Muscle layer of duodenum (tissue), 2 donors: ENCODE measurements at regions not wholly inside any gene's neighbourhood (a gene's known extent, or its start where the extent isn't known, plus 50 kb on each side); places are given as distances from the start of the nearest gene placed in this dataset.

ENCODE experiments used
- H3K27ac ChIP-seq: one replicate; pipeline ENCODE4 v1.7.0; 2013; ENCODE audit warnings: mild to moderate bottlenecking, low read length
- H3K27me3 ChIP-seq: one replicate; pipeline ENCODE4 v1.7.0; 2013; ENCODE audit warnings: low read depth, mild to moderate bottlenecking, control low read depth, low read length
- H3K36me3 ChIP-seq, 2 donors: one replicate each; pipeline ENCODE4 v1.7.0; 2013; ENCODE audit warnings: low read length in 2 of 2, control low read depth in 1 of 2, mild to moderate bottlenecking in 1 of 2; ENCODE audit not compliant: insufficient read depth in 2 of 2, control insufficient read depth in 1 of 2
- H3K4me1 ChIP-seq, 2 donors: one replicate each; pipeline ENCODE4 v1.7.0; 2013; ENCODE audit warnings: low read length in 2 of 2, mild to moderate bottlenecking in 2 of 2, control low read depth in 1 of 2, moderate library complexity in 1 of 2; ENCODE audit not compliant: insufficient read depth in 2 of 2, control insufficient read depth in 1 of 2
- H3K4me3 ChIP-seq, 2 donors: one replicate each; pipeline ENCODE4 v1.7.0; 2013; ENCODE audit warnings: low read length in 2 of 2, low read depth in 1 of 2, mild to moderate bottlenecking in 1 of 2
- H3K9me3 ChIP-seq, 2 donors: one replicate each; pipeline ENCODE4 v1.7.0; 2013; ENCODE audit warnings: low read length in 2 of 2, control low read depth in 1 of 2, mild to moderate bottlenecking in 1 of 2; ENCODE audit not compliant: control insufficient read depth in 1 of 2
- donor health status: healthy.

GRCh38 chr4:4624276-4624897 lies 82.5 kb upstream of the STX18 start:
- Histone ChIP-seq H3K27me3 (no peaks in the 10 kb centered on the region), H3K4me1 (no peaks in the 10 kb centered on the region), H3K27ac (no peak overlapping the region), H3K4me3 (no peak overlapping the region), H3K9me3 (no peaks in the 10 kb centered on the region), H3K36me3 (no peaks in the 10 kb centered on the region)

- Histone ChIP-seq H3K4me3 (no peak overlapping the region), H3K36me3 (no peaks in the 10 kb centered on the region), H3K27me3 (no peaks in the 10 kb centered on the region), H3K9me3 (peaks cover 0 to 5% of the 10 kb centered on the region in 2 donors), H3K4me1 (no peaks in the 10 kb centered on the region), H3K27ac (no peak overlapping the region)
Measured at GRCh38 chr4:4619821-4620220, 78.0 kb upstream of the STX18 start.

GRCh38 chr4:4618847-4619246 lies 77.0 kb upstream of the STX18 start:
- no peak overlapping the region for H3K4me3 ChIP-seq
- no peaks in the 10 kb centered on the region for H3K27me3 ChIP-seq
- H3K4me1 ChIP-seq = no peaks in the 10 kb centered on the region
- H3K36me3 ChIP-seq = no peaks in the 10 kb centered on the region
- no peak overlapping the region for H3K27ac ChIP-seq
- H3K9me3 ChIP-seq = peaks cover 0 to 5% of the 10 kb centered on the region in 2 donors

- no peaks in the 10 kb centered on the region for H3K27me3 ChIP-seq
- no peaks in the 10 kb centered on the region for H3K4me1 ChIP-seq
- no peak overlapping the region for H3K4me3 ChIP-seq
- H3K9me3 ChIP-seq = peaks cover 0 to 5% of the 10 kb centered on the region in 2 donors
- no peak overlapping the region for H3K27ac ChIP-seq
- no peaks in the 10 kb centered on the region for H3K36me3 ChIP-seq
Measured at GRCh38 chr4:4614925-4615678, 73.3 kb upstream of the STX18 start.

- Histone ChIP-seq H3K4me3 (no peak overlapping the region), H3K9me3 (peaks cover 0 to under 1% of the 10 kb centered on the region in 2 donors), H3K27me3 (no peaks in the 10 kb centered on the region), H3K4me1 (no peaks in the 10 kb centered on the region), H3K27ac (no peak overlapping the region), H3K36me3 (no peaks in the 10 kb centered on the region)
Measured at GRCh38 chr4:4613641-4614286, 71.9 kb upstream of the STX18 start.

GRCh38 chr4:4613126-4613465 lies 71.2 kb upstream of the STX18 start:
- H3K36me3 ChIP-seq = no peaks in the 10 kb centered on the region
- H3K4me1 ChIP-seq = no peaks in the 10 kb centered on the region
- no peaks in the 10 kb centered on the region for H3K9me3 ChIP-seq
- no peak overlapping the region for H3K27ac ChIP-seq
- no peaks in the 10 kb centered on the region for H3K27me3 ChIP-seq
- H3K4me3 ChIP-seq = no peak overlapping the region

GRCh38 chr4:4610672-4611071 lies 68.8 kb upstream of the STX18 start:
- no peak overlapping the region for H3K27ac ChIP-seq
- H3K27me3 ChIP-seq = no peaks in the 10 kb centered on the region
- no peak overlapping the region for H3K4me3 ChIP-seq
- H3K4me1 ChIP-seq = no peaks in the 10 kb centered on the region
- H3K36me3 ChIP-seq = no peaks in the 10 kb centered on the region
- H3K9me3 ChIP-seq = no peaks in the 10 kb centered on the region

- H3K9me3 ChIP-seq = no peaks in the 10 kb centered on the region
- no peaks in the 10 kb centered on the region for H3K36me3 ChIP-seq
- H3K27ac ChIP-seq = no peak overlapping the region
- no peaks in the 10 kb centered on the region for H3K4me1 ChIP-seq
- no peaks in the 10 kb centered on the region for H3K27me3 ChIP-seq
- no peak overlapping the region for H3K4me3 ChIP-seq
Measured at GRCh38 chr4:4609622-4610334, 67.9 kb upstream of the STX18 start.

- no peaks in the 10 kb centered on the region for H3K9me3 ChIP-seq
- no peak overlapping the region for H3K27ac ChIP-seq
- no peaks in the 10 kb centered on the region for H3K4me1 ChIP-seq
- H3K4me3 ChIP-seq = no peak overlapping the region
- no peaks in the 10 kb centered on the region for H3K36me3 ChIP-seq
- H3K27me3 ChIP-seq = no peaks in the 10 kb centered on the region
Measured at GRCh38 chr4:4608214-4608537, 66.3 kb upstream of the STX18 start.

GRCh38 chr4:4607336-4608213 lies 65.7 kb upstream of the STX18 start:
- H3K36me3 ChIP-seq = no peaks in the 10 kb centered on the region
- H3K4me1 ChIP-seq = no peaks in the 10 kb centered on the region
- H3K27me3 ChIP-seq = no peaks in the 10 kb centered on the region
- no peak overlapping the region for H3K27ac ChIP-seq
- no peaks in the 10 kb centered on the region for H3K9me3 ChIP-seq
- H3K4me3 ChIP-seq = no peak overlapping the region

GRCh38 chr4:4606321-4606720 lies 64.5 kb upstream of the STX18 start:
- no peak overlapping the region for H3K4me3 ChIP-seq
- H3K36me3 ChIP-seq = no peaks in the 10 kb centered on the region
- H3K27me3 ChIP-seq = no peaks in the 10 kb centered on the region
- H3K9me3 ChIP-seq = no peaks in the 10 kb centered on the region
- H3K4me1 ChIP-seq = no peaks in the 10 kb centered on the region
- no peak overlapping the region for H3K27ac ChIP-seq
